Liver (tissue), 8 donors: ENCODE measurements at regions not wholly inside any gene's neighbourhood (a gene's known extent, or its start where the extent isn't known, plus 50 kb on each side); places are given as distances from the start of the nearest gene placed in this dataset.

Source experiments
- DNase-seq: peaks from one replicate; pipeline ENCODE4 v3.0.0-alpha.2; 2017; ENCODE audit warnings: low spot score
- H3K27ac ChIP-seq, 2 donors: one replicate each; pipeline ENCODE4 v1.7.0; 2013; ENCODE audit warnings: inconsistent platforms in 2 of 2, low read length in 2 of 2, control low read depth in 1 of 2, low read depth in 1 of 2, mild to moderate bottlenecking in 1 of 2
- H3K27me3 ChIP-seq, 4 donors: one replicate each; pipeline versions ENCODE4 v1.6.1 to v1.7.0; 2013; ENCODE audit warnings: low read length in 3 of 4, inconsistent platforms in 1 of 4, mild to moderate bottlenecking in 1 of 4, moderate library complexity in 1 of 4; ENCODE audit not compliant: control insufficient read depth in 4 of 4, insufficient read depth in 4 of 4
- H3K36me3 ChIP-seq, 4 donors: one replicate each; pipeline versions ENCODE4 v1.6.1 to v1.7.0; 2013; ENCODE audit warnings: low read length in 3 of 4, mild to moderate bottlenecking in 3 of 4, low read depth in 1 of 4, moderate library complexity in 1 of 4; ENCODE audit not compliant: control insufficient read depth in 4 of 4, insufficient read depth in 3 of 4
- H3K4me1 ChIP-seq, 4 donors: one replicate each; pipeline versions ENCODE4 v1.6.1 to v1.7.0; 2013; ENCODE audit warnings: low read length in 3 of 4, mild to moderate bottlenecking in 3 of 4, moderate library complexity in 1 of 4; ENCODE audit not compliant: control insufficient read depth in 4 of 4, insufficient read depth in 4 of 4
- H3K4me3 ChIP-seq, 3 donors: one replicate each; pipeline versions ENCODE4 v1.6.1 to v1.7.0; 2013; ENCODE audit warnings: low read length in 3 of 3, control low read depth in 1 of 3, low read depth in 1 of 3, mild to moderate bottlenecking in 1 of 3
- H3K9ac ChIP-seq, 2 donors: one replicate each; pipeline ENCODE4 v1.7.0; 2013; ENCODE audit warnings: low read length in 2 of 2, mild to moderate bottlenecking in 2 of 2, moderate library complexity in 2 of 2, control low read depth in 1 of 2, low read depth in 1 of 2
- H3K9me3 ChIP-seq, 4 donors: one replicate each; pipeline versions ENCODE4 v1.6.1 to v1.7.0; 2013; ENCODE audit warnings: low read length in 3 of 4; ENCODE audit not compliant: control insufficient read depth in 4 of 4
- ATF3 ChIP-seq: IDR thresholded peaks from 2 replicates; pipeline ENCODE4 v1.6.1; 2016; ENCODE audit warnings: antibody characterized with exemption
- CTCF ChIP-seq: fragments of 150-350 bp; IDR thresholded peaks from 2 replicates; pipeline ENCODE4 v1.5.1; 2017; ENCODE audit warnings: improper control_type of control experiment, low read depth, low read length; ENCODE audit not compliant: missing input control
- EGR1 ChIP-seq, 2 donors: IDR thresholded peaks; 2 replicates each; pipeline ENCODE4 v1.6.1; 2016 to 2018; ENCODE audit warnings: antibody characterized with exemption in 2 of 2, low read depth in 2 of 2
- FOXA1 ChIP-seq: IDR thresholded peaks from 2 replicates; pipeline ENCODE4 v1.6.1; 2016; ENCODE audit warnings: antibody characterized with exemption
- FOXA2 ChIP-seq: IDR thresholded peaks from 2 replicates; pipeline ENCODE4 v1.6.1; 2016; ENCODE audit warnings: antibody characterized with exemption
- GABPA ChIP-seq, 2 donors: IDR thresholded peaks in 1 of 2; conservative IDR thresholded peaks in 1 of 2; 2 replicates each; pipeline ENCODE4 v1.6.1; 2016; ENCODE audit warnings: antibody characterized with exemption in 2 of 2, mild to moderate bottlenecking in 1 of 2, moderate library complexity in 1 of 2
- HNF4G ChIP-seq: IDR thresholded peaks from 2 replicates; pipeline ENCODE4 v1.6.1; 2016; ENCODE audit warnings: antibody characterized with exemption
- JUND ChIP-seq, 2 donors: IDR thresholded peaks; 2 replicates each; pipeline ENCODE4 v1.6.1; 2016; ENCODE audit warnings: antibody characterized with exemption in 2 of 2
- MAX ChIP-seq: IDR thresholded peaks from 2 replicates; pipeline ENCODE4 v1.6.1; 2016; ENCODE audit warnings: antibody characterized with exemption
- RAD21 ChIP-seq, 2 donors: IDR thresholded peaks; 2 replicates each; pipeline ENCODE4 v1.6.1; 2016; ENCODE audit warnings: antibody characterized with exemption in 2 of 2, mild to moderate bottlenecking in 2 of 2
- SP1 ChIP-seq: IDR thresholded peaks from 2 replicates; pipeline ENCODE4 v1.6.1; 2018; ENCODE audit warnings: antibody characterized with exemption, mild to moderate bottlenecking
- TAF1 ChIP-seq: conservative IDR thresholded peaks from 2 replicates; pipeline ENCODE4 v1.6.1; 2016; ENCODE audit warnings: antibody characterized with exemption, mild to moderate bottlenecking
- YY1 ChIP-seq: IDR thresholded peaks from 2 replicates; pipeline ENCODE4 v1.6.1; 2016; ENCODE audit warnings: antibody characterized with exemption, mild to moderate bottlenecking
- WGBS: extraction: QIAGEN DNeasy Blood & Tissue Kit; methylation state at CpG from one replicate; pipeline ENCODE4 v1.1.7; 2013; 5-methylcytosine and 5-hydroxymethylcytosine counted together
- donor health status: healthy.
- donor health status: healthy.
- donor health status: healthy.
- donor health status: healthy.
- donor health status: healthy.

GRCh38 chr1:22247527-22248245 lies 104.8 kb upstream of the WNT4 start:
- DNase-seq = no peak
- H3K4me3 ChIP-seq = no peak overlapping the region
- H3K27me3 ChIP-seq = peaks cover 2 to 18% (median 11%) of the 10 kb centered on the region in 4 donors
- H3K27ac ChIP-seq = no peak overlapping the region
- H3K9me3 ChIP-seq = no peaks in the 10 kb centered on the region
- H3K36me3 ChIP-seq = no peaks in the 10 kb centered on the region
- TF ChIP-seq YY1 (no peak), EGR1 (IDR thresholded peaks at IDR 0.05; ENCODE audit: low read depth in 2 of 2) (no peak), GABPA (IDR thresholded peaks at IDR 0.05 in 1 of 2, conservative IDR thresholded peaks at IDR 0.05 in 1 of 2) (no peak), MAX (no peak), RAD21 (IDR thresholded peaks at IDR 0.05) (no peak), ATF3 (no peak), SP1 (no peak), FOXA2 (no peak), FOXA1 (no peak), HNF4G (no peak), TAF1 (no peak), CTCF (no peak), JUND (IDR thresholded peaks at IDR 0.05) (no peak)
- no peak overlapping the region for H3K9ac ChIP-seq
- H3K4me1 ChIP-seq = no peaks in the 10 kb centered on the region
- WGBS = 74% methylated on average over 18 of the region's 18 CpGs

- no peak overlapping the region for H3K27ac ChIP-seq
- H3K9ac ChIP-seq = no peak overlapping the region
- 74% methylated on average over 8 of the region's 8 CpGs for WGBS
- H3K36me3 ChIP-seq = no peaks in the 10 kb centered on the region
- H3K4me1 ChIP-seq = no peaks in the 10 kb centered on the region
- H3K27me3 ChIP-seq = peaks cover 2 to 21% (median 11%) of the 10 kb centered on the region in 4 donors
- H3K9me3 ChIP-seq = no peaks in the 10 kb centered on the region
- TF ChIP-seq HNF4G (no peak), FOXA2 (no peak), CTCF (no peak), TAF1 (no peak)
- no peak for DNase-seq
- H3K4me3 ChIP-seq = no peak overlapping the region
Observed at GRCh38 chr1:22248746-22249145, 105.8 kb upstream of the WNT4 start.
